GM18498 (cell line): ENCODE measurements at regions not wholly inside any gene's neighbourhood (a gene's known extent, or its start where the extent isn't known, plus 50 kb on each side); places are given as distances from the start of the nearest gene placed in this dataset.
"Not testable (repeated sequence)": the region's sequence is repeated elsewhere in the genome, so short reads cannot be mapped to it uniquely, and the experiment has no call there.

Source experiments
- ATAC-seq: cut with Tn5 transposase; IDR thresholded peaks from one replicate; pipeline ENCODE4 v1.9.1; 2021; ENCODE audit warnings: mild to moderate bottlenecking, moderate library complexity; ENCODE audit not compliant: unreplicated experiment

DNA sequence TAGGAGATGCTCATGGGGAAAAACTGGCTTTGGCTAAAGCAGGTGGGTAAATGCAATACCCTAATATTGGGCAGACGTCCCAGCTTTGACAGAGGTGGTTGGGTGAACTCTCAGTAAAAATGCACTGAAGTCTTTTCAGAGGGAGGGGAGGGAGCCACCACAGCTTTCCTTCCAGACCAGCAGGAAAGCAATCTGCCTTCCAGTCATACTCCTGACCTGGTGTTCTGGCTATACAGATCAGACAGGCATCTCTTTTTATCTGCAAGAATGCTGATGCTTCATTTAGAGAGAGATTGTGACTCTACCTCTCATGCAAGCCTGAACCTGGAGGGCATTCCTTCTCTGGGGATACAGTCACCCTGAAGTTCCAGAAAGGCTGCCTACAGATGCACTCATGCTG is 52.6 kb upstream of the ICA1 start:
- ATAC-seq, result no peak

DNA sequence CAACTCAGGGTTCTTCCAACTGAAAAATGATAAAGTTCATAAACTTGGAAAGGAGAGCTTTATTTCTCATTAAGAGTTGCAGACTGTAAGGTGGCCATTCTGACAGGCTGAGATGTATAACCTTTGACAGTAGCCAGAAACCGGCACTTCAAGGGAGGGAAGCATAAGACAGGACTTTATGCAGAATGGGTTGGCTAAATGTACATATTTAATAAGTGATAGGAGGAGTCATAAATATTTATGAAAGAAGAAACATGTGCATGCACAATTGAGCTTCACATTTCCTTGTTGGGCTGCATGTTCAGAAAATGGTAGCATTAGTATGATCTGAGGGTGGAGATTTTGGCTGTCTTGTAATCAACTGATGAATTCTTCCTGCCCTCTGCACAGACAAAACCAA is 57.1 kb upstream of the ICA1 start:
- no peak for ATAC-seq

DNA sequence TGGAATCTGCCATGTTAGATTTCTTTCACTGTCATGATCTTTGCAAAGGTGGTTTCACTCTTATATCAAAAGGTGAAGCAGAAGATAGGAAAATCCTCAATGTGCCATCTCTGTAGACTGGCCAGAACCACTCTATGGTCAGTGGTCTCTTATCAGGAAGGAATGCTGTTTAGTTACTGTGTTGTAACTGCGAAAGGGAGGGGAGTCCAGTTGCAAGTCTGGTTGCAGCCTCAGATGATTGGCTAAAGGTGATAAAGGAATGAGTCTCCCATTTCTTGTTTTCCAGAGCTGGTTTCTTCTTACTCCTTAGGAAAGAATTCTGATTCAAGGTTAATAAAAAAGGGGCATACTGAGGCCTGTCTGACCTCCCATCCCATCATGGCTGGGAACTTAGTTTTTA is 58.2 kb upstream of the ICA1 start:
- ATAC-seq, result no peak

DNA sequence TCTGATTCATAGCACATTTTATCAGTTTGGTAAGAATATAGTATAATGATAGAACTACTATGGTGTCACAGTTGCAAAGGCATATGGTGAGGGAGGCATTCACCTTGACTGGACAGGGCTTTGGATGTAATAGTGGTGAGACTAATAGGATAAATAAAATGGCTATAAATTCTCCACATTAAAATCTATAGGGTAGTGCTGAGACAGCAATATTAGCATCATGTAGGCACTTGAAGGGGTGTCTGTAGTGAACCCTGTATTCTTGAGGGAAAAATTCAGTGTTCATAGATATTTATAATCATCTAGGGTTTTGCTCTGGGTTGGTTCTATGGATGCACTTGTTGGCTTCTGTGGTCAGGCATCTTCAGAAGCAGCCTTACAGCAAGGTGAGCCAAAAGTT is 59.3 kb upstream of the ICA1 start:
- ATAC-seq, result no peak

DNA sequence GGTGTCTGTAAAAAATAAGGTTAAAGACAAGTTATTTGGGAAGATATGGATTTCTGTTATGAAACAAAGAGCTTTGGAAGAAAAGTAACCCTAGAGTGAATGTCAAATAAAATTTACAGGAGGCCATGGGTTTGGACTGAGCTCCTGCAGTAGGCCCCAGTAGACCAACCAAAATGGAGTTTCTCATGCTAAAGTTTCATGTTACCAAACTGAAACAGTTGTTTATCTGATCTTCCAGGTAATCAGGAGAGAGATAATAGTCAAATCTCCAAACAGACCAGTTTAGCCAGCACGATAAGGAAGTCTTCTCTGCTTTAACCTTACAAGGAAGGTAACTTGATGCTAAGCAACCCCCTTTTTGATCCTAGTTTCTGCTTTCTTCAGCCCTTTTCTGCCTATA is 60.7 kb upstream of the ICA1 start:
- ATAC-seq, result no peak

DNA sequence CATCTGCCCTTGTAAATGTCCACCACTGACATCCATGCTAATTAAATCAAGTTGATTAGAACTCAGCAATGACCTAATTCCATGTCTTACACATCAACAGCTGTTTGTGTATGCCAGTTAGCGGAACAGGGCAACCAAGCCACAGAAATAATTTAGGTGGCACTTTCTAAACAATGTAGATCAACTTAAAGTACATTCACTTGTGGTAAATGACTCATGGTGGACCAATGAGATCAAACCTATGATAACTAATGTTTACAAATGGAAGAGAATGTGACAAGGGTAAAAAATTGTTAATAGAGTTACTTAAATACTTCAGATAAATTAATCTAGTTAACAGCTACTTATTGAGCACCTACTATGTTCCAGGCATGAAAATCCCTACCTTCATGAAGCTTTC is 63.1 kb upstream of the ICA1 start:
- ATAC-seq, result no peak

DNA sequence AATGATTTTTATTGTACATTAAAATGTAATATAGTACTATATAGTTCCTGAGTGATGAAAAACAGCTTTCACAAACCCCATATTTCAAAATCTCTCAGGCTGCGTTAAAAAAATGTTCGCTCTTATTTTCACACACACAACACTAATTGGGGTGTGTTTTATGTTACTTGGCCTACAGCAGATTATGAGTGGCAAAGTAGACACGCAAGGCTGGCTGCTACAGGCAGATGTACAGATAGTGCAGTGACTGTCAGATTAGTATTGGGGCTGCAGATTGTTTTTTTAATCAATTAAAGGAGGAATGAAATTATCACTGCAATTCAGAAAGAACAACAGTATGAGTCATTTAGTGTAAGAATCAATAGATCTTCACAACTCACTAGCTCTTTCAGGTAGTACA is 65.2 kb upstream of the ICA1 start:
- ATAC-seq, result no peak

DNA sequence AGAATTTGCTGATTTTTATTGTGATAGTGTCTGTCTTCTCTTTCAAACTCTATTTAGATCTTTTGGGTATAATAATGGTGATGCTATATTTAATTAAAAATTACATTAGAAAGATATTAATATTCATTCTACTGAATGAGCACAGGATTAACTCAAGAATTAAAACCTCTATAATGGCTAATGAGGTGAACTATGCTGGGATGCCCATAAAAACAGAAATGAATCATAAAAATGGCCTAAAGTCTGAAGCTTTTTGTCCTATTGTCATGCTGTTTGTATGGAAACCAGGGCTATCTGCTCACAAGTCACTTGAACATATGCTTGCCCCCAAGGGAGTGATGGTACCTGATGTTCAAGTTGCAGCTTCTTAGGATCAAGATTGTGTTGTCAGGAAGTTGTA is 76.2 kb upstream of the ICA1 start:
- no peak for ATAC-seq

DNA sequence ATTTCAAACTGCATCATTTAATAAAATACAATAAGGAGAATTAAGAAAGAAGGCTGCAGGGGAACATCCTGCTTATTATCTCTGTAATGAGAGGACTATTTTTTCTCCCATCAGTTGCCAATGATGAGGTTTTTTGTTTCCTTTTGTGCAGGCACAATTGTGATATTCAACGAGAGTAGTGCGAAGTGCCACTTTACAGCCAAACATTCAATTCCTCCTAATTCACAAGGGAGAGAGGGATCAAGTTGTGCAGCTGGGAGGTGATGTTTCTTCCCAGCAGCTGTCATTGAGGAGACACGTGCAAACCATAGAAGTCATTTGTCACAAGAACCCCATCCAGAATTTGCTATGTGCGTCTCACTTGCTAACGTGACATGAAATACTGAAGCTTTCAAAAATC is 81.6 kb upstream of the ICA1 start:
- ATAC-seq, result no peak

DNA sequence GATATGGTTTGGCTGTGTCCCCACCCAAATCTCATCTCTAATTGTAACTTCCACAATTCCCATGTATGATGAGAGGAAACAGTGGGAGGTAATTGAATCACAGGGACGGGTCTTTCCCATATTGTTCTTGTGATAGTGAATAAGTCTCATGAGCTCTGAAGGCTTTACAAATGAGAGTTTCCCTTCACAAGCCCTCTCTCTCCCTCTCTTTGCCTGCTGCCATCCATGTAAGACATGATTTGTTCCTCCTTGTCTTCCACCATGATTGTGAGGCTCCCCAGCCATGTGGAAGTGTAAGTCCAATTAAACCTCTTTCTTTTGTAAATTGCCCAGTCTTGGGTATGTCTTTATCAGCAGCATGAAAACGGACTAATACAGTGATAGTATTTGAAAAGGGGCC is 85.4 kb upstream of the ICA1 start:
- ATAC-seq, result not testable (repeated sequence)

DNA sequence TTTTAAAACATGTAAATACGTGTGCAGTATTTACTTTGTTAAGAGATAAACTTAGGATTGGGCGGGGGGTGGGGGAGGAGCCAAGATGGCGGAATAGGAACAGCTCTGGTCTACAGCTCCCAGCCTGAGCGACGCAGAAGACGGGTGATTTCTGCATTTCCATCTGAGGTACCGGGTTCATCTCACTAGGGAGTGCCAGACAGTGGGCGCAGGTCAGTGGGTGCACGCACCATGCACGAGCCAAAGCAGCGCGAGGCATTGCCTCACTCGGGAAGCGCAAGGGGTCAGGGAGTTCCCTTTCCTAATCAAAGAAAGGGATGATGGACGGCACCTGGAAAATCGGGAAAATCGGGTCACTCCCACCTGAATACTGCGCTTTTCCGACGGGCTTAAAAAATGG is 81.8 kb upstream of the NXPH1 start:
- ATAC-seq, result not testable (repeated sequence)

DNA sequence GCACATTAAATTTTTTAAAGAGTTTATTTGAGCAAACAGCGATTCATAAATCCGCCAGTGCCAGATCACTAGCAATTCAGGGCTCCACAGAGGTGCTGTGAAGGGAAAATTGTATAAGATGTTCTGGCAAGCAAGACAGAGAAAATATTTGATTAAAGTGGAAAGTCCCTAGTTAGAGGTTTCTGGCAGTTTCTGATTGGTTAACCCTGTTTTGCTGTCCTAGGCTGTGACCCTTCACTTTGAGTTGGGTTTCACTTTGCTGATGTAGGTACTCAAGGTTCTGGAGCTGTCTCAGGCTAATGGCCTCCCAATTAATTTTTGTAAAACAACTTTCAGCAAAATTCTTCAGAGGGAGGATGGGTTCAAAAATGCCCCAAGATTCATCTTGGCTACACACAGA is 79.4 kb upstream of the NXPH1 start:
- no peak for ATAC-seq

DNA sequence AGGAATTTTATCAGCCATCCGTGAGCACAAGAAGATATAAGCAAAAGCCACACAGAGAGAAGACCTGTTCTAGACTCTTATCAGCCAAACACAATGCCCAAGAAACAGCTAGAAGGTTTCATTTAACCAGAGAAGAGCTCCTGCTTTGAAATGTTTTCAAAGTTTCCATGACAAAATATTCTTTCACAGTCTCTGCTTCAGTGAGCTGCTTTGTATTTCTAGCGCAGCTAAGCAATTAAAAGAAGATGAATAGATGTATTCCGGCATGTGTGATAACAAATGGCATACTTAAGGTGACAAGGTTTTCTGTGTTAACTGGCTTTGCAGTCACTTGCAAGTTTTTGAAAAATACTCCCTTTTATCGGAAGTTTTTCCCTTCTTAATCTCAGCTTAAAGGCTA is 78.9 kb upstream of the NXPH1 start:
- ATAC-seq, result no peak

DNA sequence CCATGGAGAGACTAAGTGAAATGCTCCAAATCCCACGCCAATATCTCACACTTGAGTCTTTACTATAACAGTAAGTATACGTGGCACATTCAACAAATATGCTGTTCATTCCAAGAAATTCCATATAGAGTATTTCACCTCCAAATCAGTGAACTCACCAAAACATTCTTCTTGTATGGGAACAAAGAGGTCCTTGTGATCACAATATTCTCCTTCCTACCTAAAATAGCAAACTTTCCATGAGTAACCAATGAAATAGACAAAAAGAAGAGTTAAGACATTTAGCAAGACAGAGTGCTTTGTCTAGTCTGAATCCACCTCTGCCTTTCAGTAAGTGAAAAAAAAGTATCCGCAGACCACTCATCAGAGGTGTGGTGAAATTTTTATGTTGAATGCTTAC is 77.3 kb upstream of the NXPH1 start:
- no peak for ATAC-seq

DNA sequence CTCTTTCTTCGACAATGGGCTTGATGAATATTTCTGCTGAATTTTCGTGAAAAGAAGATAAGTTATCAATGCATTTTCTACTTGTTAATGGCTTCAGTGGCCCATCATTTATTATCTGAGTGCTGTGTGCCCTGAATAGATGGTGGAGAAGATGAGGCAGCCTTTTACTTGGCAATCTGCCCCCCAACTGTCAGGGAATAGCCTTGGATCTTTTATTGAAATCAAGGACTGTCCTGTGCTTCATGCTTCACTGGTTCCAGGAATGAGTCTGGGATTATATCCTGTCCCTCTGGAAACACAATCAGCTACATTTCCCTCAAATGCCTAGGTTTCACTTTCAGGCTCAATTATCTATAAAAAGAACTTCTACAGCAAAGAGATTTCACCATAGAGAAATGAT is 75.9 kb upstream of the NXPH1 start:
- no peak for ATAC-seq

DNA sequence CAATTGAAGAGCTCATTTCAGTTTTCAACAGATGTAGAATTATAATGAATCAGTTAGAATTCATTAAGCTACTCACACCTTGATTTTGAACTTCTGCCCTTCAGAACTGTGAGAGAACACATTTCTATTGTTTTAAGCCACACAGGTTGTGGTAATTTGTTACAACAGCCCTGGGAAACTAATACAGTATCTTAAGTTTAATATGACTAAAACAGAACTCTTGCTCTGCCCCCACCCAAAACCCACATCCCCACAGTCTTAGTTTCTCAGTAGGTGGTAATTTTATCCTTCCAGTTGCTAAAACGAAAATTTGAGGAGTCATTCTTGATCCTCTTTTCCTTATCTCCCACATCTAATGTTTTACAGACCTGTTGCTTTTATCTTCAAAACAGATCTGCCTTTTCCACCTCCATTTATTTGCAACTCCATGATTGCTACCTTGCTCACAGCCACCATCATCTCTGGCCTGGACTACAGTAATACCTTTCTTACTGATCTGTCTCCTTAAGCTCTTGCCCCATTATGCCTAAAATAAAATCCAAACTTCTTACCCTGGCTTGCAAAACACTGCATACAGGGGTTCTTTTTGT is 72.8 kb upstream of the NXPH1 start:
- no peak for ATAC-seq

DNA sequence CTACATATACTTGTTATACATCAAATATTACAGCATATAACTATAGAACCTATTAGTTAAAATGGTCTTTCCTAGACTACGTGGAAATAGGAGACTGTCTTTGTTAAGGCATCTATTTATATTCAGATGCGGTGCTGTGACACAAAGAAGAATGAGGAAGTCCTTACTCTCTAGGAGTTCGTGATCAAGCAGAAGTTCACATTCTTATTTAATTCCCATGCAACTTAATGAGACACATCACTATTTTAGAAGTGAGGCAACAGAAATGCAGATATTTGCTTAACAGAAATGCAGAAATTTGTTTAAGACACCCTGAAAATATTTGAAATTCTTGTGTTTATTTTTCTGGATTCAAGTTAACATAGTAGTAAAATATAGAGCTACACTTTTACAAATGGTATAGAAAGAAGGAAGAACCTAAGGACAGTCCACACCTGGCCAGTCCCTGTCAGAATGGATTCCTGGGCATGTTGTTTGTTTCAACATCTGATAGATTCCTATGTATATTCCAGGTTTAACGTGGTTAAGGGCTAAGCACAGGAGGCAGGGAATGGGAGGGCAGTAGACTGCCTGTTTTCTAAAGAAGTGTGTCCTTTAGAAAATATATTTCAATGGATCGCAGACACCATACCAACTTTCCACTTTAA is 70.6 kb upstream of the NXPH1 start:
- ATAC-seq, result no peak

DNA sequence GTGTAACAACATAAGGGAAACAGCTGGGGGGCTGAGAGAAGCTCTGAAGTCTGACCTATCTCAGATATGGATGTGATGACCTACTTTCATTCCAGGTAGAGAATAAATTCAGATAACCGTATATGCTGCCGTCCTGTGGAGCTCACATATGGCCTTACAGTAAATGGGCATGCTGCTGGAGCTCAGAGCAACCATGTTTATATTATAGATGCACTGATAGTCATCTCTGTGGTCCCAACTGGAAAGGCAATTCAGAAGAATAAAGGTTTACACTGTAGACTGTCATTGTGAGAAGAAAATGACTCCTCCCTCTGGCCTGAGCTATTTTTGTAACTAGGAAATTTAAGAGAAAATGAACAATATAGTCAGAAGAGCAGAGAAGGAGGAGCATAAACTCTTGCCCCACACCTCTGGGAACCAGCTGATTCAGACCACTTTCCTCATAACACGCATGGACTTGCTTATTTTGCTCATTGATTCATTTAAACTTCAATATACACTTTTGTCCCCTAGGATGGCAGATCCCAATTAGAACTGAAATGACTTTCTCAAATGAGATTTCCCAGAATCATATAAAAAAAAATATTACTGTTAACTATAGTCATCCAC is 69.9 kb upstream of the NXPH1 start:
- ATAC-seq, result no peak

DNA sequence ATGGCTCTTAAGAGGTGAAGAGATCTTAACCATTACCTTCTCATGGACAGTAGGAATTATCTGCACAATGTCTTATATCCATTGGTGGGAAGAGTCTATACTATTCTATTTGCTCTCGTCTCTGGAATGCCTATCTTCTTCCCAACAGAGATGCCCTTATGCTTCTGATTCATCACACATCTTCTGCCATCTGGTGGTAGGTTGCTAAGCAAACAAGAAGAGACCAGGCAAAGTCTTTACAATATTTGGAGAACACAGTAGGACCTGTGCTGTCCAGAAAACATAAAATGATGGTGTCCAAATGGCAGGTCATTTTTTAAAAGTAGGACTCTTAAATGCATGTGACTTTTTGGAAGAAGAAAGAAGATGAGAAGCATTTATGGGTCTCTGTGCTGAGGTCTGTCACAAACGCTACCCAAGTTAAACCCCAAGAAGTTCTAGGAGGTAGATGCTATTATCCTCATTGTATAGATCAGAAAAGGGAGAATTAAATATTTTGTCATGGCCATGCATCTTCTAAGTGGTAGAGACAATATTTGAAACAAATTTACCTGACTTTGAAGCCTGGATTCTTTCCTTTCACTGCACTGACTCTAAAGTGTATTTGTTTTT is 67.8 kb upstream of the NXPH1 start:
- peak; percentile 70 for ATAC-seq

DNA sequence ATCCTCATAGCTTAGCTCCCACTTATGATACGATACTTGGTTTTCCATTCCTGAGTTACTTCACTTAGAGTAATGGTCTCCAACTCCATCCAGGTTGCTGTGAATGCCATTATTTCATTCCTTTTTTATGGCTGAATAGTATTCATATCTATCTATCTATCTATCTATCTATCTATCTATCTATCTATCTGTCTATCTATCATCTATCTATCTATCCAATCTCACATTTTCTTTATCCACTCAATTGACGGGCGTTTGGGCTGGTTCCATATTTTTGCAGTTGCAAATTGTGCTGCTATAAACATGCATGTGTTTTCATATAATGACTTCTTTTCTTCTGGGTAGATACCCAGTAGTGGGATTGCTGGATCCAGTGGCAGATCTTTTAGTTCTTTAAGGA is 65.4 kb upstream of the NXPH1 start:
- not testable (repeated sequence) for ATAC-seq

DNA sequence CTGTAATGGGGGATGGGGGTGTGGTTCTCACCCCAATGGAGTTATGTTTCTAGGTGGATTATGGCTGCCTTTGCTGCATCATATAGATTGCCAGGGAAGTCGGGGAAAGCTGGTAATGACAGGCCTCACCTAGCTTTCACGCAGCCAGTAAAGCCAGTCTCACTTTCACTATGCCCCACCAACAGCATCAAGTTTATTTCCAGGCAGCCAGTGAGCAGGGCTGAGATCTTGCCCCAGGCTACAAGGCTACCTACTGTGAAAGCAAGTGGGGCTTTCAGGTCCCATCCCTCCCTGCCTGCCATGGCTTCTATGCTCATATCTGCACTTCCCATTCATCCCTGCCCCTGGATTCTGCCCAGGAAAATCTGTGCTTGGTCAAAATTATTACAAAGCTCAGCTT is 61.7 kb upstream of the NXPH1 start:
- ATAC-seq, result peak; percentile 45

DNA sequence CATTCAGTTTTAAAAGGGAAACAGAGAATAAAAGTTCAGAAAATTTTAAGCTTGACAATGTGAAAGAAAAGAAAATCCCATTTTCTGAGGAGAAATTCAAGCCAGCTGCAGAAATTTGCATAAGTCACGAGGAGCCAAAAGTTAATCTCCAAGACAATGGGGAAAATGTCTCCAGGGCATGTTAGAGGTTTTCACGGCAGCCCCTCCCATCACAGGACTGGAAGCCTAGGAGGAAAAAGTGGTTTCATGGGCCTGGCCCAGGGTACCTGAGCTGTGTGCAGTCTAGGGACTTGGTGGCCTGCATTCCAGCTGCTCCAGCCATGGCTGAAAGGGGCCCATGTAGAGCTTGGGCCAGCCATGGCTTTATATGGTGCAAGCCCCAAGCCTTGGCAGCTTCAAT is 59.6 kb upstream of the NXPH1 start:
- ATAC-seq, result no peak
